ENCODE measurements at regions not wholly inside any gene's neighbourhood (a gene's known extent, or its start where the extent isn't known, plus 50 kb on each side); places are given as distances from the start of the nearest gene placed in this dataset.

DNA sequence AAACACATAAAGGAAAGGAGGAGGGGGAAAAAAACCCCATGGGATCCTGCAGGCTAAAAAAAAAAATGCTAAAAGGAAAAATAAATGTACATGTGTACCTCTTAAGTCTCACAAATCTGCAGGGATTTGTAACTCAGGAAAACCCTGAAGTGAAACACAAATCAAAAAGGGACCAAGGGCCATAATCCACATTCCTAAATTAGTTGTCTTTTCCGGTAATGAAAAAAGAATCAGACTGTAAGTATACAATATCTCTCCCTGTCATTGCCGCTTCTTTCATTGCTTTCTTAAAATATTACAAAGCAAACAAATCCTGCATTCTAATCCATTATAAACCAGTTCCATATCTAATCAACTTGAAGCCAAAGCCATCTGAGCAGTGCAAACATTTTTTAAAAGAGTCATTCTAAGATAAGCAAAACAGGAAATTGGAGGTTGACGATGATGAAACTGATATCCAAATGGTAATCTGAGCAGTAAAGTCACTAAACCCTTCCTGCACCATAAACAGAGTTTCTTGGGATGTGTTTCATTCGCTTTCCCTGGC lies 58.7 kb upstream of the SIM2 start:
- TF ChIP-seq, protein P1, sequence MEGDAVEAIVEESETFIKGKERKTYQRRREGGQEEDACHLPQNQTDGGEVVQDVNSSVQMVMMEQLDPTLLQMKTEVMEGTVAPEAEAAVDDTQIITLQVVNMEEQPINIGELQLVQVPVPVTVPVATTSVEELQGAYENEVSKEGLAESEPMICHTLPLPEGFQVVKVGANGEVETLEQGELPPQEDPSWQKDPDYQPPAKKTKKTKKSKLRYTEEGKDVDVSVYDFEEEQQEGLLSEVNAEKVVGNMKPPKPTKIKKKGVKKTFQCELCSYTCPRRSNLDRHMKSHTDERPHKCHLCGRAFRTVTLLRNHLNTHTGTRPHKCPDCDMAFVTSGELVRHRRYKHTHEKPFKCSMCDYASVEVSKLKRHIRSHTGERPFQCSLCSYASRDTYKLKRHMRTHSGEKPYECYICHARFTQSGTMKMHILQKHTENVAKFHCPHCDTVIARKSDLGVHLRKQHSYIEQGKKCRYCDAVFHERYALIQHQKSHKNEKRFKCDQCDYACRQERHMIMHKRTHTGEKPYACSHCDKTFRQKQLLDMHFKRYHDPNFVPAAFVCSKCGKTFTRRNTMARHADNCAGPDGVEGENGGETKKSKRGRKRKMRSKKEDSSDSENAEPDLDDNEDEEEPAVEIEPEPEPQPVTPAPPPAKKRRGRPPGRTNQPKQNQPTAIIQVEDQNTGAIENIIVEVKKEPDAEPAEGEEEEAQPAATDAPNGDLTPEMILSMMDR (conservative IDR thresholded peaks at IDR 0.05; ENCODE audit: low read depth, low read length) = no peak
- no peak for TF ChIP-seq EZH2 (IDR thresholded peaks at IDR 0.05; ENCODE audit: borderline replicate concordance, low read depth, low read length, poor library complexity, severe bottlenecking)

Measured in A673 (cell line).